Loucy (cell line): ENCODE measurements at regions not wholly inside any gene's neighbourhood (a gene's known extent, or its start where the extent isn't known, plus 50 kb on each side); places are given as distances from the start of the nearest gene placed in this dataset.

ENCODE experiments used
- EZH2phosphoT487 ChIP-seq: fragments of 200-600 bp; IDR thresholded peaks from 2 replicates; pipeline ENCODE4 v1.6.1; 2018; ENCODE audit warnings: antibody characterized with exemption, mild to moderate bottlenecking, moderate library complexity, borderline replicate concordance
- TF ChIP-seq, protein P1 (sequence below): fragments of 200-600 bp; sonication (generic); conservative IDR thresholded peaks from 2 replicates; pipeline ENCODE4 v1.5.1; 2014; ENCODE audit warnings: mild to moderate bottlenecking, antibody characterized with exemption, low read length

DNA sequence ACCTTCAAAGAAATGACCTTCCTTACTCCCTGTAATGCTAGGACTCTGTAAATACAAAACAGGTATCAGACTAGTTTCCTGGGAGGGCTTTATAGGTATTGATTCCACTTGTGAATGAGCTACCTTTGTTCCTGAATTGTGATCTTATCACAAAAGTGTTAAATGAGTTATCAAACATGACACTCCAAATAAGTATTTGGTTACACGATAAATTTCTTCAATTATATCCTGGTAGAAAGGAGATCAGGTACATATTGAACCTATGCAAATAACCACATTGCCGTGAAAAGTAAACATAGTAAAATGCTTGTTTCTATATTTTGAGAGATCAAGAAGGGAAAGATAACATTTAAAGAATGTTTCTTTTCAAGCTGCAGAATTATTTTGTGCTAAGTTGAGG, 285.3 kb downstream of the HIVEP2 start:
- TF ChIP-seq EZH2phosphoT487: no peak
- TF ChIP-seq, protein P1, sequence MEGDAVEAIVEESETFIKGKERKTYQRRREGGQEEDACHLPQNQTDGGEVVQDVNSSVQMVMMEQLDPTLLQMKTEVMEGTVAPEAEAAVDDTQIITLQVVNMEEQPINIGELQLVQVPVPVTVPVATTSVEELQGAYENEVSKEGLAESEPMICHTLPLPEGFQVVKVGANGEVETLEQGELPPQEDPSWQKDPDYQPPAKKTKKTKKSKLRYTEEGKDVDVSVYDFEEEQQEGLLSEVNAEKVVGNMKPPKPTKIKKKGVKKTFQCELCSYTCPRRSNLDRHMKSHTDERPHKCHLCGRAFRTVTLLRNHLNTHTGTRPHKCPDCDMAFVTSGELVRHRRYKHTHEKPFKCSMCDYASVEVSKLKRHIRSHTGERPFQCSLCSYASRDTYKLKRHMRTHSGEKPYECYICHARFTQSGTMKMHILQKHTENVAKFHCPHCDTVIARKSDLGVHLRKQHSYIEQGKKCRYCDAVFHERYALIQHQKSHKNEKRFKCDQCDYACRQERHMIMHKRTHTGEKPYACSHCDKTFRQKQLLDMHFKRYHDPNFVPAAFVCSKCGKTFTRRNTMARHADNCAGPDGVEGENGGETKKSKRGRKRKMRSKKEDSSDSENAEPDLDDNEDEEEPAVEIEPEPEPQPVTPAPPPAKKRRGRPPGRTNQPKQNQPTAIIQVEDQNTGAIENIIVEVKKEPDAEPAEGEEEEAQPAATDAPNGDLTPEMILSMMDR: no peak
